Effector CD4-positive, alpha-beta T cell (primary cell): ENCODE measurements at regions not wholly inside any gene's neighbourhood (a gene's known extent, or its start where the extent isn't known, plus 50 kb on each side); places are given as distances from the start of the nearest gene placed in this dataset.

ENCODE experiments used
- DNase-seq: peaks from one replicate; pipeline ENCODE4 v3.0.0-alpha.2; 2020

GRCh38 chr13:104246955-104247354 is 1180.7 kb upstream of the SLC10A2 start:
- DNase-seq: no peak

- no peak for DNase-seq
Observed at GRCh38 chr13:104206450-104207044, 1140.3 kb upstream of the SLC10A2 start.

- no peak for DNase-seq
Observed at GRCh38 chr13:104204177-104204576, 1138.0 kb upstream of the SLC10A2 start.

GRCh38 chr13:104198801-104199200 is 1132.6 kb upstream of the SLC10A2 start:
- DNase-seq: no peak

- DNase-seq: no peak
Observed at GRCh38 chr13:104196611-104197010, 1130.4 kb upstream of the SLC10A2 start.

GRCh38 chr13:104181526-104182231 is 1115.5 kb upstream of the SLC10A2 start:
- DNase-seq: no peak

- DNase-seq: no peak
Observed at GRCh38 chr13:104170980-104171555, 1104.9 kb upstream of the SLC10A2 start.

GRCh38 chr13:104163866-104164630 is 1097.8 kb upstream of the SLC10A2 start:
- DNase-seq: no peak

- no peak for DNase-seq
Observed at GRCh38 chr13:104160536-104160935, 1094.3 kb upstream of the SLC10A2 start.

GRCh38 chr13:104143760-104144416 is 1077.7 kb upstream of the SLC10A2 start:
- no peak for DNase-seq

- no peak for DNase-seq
Observed at GRCh38 chr13:104140552-104140951, 1074.3 kb upstream of the SLC10A2 start.

GRCh38 chr13:104137416-104137815 is 1071.2 kb upstream of the SLC10A2 start:
- DNase-seq: no peak

GRCh38 chr13:104132849-104133248 is 1066.6 kb upstream of the SLC10A2 start:
- no peak for DNase-seq

GRCh38 chr13:104114101-104114500 is 1047.9 kb upstream of the SLC10A2 start:
- no peak for DNase-seq

GRCh38 chr13:104111031-104111430 is 1044.8 kb upstream of the SLC10A2 start:
- no peak for DNase-seq

GRCh38 chr13:104106705-104107393 is 1040.6 kb upstream of the SLC10A2 start:
- DNase-seq: no peak

GRCh38 chr13:104105418-104106355 is 1039.5 kb upstream of the SLC10A2 start:
- DNase-seq: no peak

GRCh38 chr13:104099750-104100149 is 1033.5 kb upstream of the SLC10A2 start:
- DNase-seq: no peak

GRCh38 chr13:104098421-104098820 is 1032.2 kb upstream of the SLC10A2 start:
- DNase-seq: no peak

GRCh38 chr13:104086759-104087158 is 1020.5 kb upstream of the SLC10A2 start:
- DNase-seq: no peak

- DNase-seq: no peak
Observed at GRCh38 chr13:104086210-104086609, 1020.0 kb upstream of the SLC10A2 start.
